Testis (tissue), 2 donors: ENCODE measurements at regions not wholly inside any gene's neighbourhood (a gene's known extent, or its start where the extent isn't known, plus 50 kb on each side); places are given as distances from the start of the nearest gene placed in this dataset.

ENCODE experiments used
- DNase-seq: peaks from one replicate; pipeline ENCODE4 v3.0.0-alpha.2; 2019
- H3K27ac ChIP-seq, 2 donors: fragments of 200-600 bp; sonication (generic); one replicate each; pipeline ENCODE4 v1.5.1; 2019
- H3K27me3 ChIP-seq: fragments of 200-600 bp; sonication (generic); one replicate; pipeline ENCODE4 v1.5.1; 2019
- H3K36me3 ChIP-seq: fragments of 200-600 bp; sonication (generic); one replicate; pipeline ENCODE4 v1.5.1; 2017; ENCODE audit warnings: low read depth; ENCODE audit errors: missing control alignments
- H3K4me1 ChIP-seq: fragments of 200-600 bp; sonication (generic); one replicate; pipeline ENCODE4 v1.5.1; 2019
- H3K4me3 ChIP-seq, 2 donors: fragments of 200-600 bp; sonication (generic); one replicate each; pipeline ENCODE4 v1.5.1; 2017 to 2019
- H3K9me3 ChIP-seq: fragments of 200-600 bp; sonication (generic); one replicate; pipeline ENCODE4 v1.5.1; 2017
- POLR2A ChIP-seq: fragments of 450-650 bp; IDR thresholded peaks from one replicate; pipeline ENCODE4 v1.6.1; 2017; ENCODE audit warnings: antibody characterized with exemption, mild to moderate bottlenecking, moderate library complexity
- WGBS, 2 donors: methylation state at CpG; one replicate each; pipeline ENCODE4 v1.1.5; 2018; 5-methylcytosine and 5-hydroxymethylcytosine counted together
- intact Hi-C: fragments of 100-400 bp; cut with DNase I; formaldehyde crosslinking; loops from one replicate; pipeline ENCODE4 v1.15.1; 2023; ENCODE audit warnings: low total_unique reads
- TF ChIP-seq, protein P1 (sequence below), 3 experiments: fragments of 450-650 bp in 2 of 3; fragments of 200-600 bp in 1 of 3; sonication (generic) in 1 of 3; IDR thresholded peaks; one replicate each; pipeline ENCODE4 v1.5.1; 2016 to 2019; ENCODE audit warnings: antibody characterized with exemption in 3 of 3, mild to moderate bottlenecking in 2 of 3, moderate library complexity in 1 of 3

DNA sequence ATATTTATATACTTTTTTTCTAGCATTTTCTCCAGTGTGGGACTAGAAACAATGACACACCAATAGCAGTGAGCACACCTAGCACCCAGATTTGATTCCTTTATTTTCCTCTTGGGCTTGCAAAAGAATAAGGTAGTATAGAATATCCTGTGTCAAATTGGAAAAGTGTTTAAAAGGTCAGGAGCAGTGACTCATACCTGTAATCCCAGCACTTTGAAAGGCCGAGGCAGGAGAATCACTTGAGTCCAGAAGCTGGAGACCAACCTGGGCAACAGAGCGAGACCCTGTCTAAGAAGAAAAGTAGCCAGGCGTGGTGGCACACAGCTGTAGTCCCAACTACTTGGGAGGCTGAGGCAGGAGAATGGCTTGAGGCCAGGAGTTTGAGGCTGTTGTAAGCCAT is 53.8 kb upstream of the SGPP1 start:
- Histone ChIP-seq H3K27ac (no peak overlapping the region), H3K4me1 (no peaks in the 10 kb centered on the region), H3K27me3 (no peaks in the 10 kb centered on the region), H3K9me3 (no peaks in the 10 kb centered on the region), H3K4me3 (no peak overlapping the region), H3K36me3 (no peaks in the 10 kb centered on the region)
- 86 to 96% methylated on average over 3 of the region's 3 CpGs for WGBS, 2 donors
- TF ChIP-seq, protein P1, sequence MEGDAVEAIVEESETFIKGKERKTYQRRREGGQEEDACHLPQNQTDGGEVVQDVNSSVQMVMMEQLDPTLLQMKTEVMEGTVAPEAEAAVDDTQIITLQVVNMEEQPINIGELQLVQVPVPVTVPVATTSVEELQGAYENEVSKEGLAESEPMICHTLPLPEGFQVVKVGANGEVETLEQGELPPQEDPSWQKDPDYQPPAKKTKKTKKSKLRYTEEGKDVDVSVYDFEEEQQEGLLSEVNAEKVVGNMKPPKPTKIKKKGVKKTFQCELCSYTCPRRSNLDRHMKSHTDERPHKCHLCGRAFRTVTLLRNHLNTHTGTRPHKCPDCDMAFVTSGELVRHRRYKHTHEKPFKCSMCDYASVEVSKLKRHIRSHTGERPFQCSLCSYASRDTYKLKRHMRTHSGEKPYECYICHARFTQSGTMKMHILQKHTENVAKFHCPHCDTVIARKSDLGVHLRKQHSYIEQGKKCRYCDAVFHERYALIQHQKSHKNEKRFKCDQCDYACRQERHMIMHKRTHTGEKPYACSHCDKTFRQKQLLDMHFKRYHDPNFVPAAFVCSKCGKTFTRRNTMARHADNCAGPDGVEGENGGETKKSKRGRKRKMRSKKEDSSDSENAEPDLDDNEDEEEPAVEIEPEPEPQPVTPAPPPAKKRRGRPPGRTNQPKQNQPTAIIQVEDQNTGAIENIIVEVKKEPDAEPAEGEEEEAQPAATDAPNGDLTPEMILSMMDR (IDR thresholded peaks at IDR 0.05), result no peak
- TF ChIP-seq POLR2A, result no peak
- DNase-seq, result no peak
- intact Hi-C loops, result no loop called here

DNA sequence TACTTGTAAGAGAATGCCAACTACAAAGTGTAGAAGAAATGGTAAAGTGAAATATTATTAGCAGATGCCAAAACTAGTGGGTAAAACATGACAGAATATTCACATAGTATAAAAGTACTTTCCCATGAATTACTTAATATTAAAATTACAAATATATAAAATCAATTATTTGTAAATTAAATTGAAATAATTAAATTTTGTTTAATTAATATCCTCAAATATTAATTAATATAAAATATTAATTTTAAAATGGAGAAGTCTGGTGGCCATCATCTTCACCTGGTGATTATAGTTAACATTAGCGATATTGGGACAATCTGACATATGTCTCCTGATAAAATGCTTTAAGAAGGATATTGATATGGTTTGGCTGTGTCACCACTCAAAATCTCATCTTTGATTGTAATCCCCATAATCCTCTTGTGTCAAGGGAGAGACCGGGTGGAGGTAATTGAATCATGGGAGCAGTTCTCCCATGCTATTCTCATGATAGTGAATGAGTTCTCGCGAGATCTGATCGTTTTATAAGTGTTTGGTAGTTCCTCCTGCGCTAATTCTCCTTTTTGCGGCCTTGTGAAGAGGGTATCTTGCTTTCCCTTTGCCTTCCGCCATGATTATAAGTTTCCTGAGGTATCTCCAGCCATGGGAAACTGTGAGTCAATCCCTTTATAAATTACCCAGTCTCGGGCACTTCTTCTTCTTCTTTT is 55.0 kb upstream of the SGPP1 start:
- 43 to 73% methylated on average over 9 of the region's 9 CpGs for WGBS, 2 donors
- intact Hi-C loops, result no loop called here
- Histone ChIP-seq H3K27ac (no peak overlapping the region), H3K27me3 (no peaks in the 10 kb centered on the region), H3K4me1 (no peaks in the 10 kb centered on the region), H3K36me3 (no peaks in the 10 kb centered on the region), H3K4me3 (peak overlapping the region in 1 of 2 donors; percentile 29), H3K9me3 (no peaks in the 10 kb centered on the region)
- TF ChIP-seq, protein P1 (IDR thresholded peaks at IDR 0.05), result no peak
- no peak for TF ChIP-seq POLR2A
- DNase-seq, result no peak

- 52 to 56% methylated on average over 17 to 23 of the region's 26 CpGs for WGBS, 2 donors
- TF ChIP-seq, protein P1 (IDR thresholded peaks at IDR 0.05), result no peak
- TF ChIP-seq POLR2A, result no peak
- no peaks in the 10 kb centered on the region for H3K36me3 ChIP-seq
- no peak overlapping the region for H3K4me3 ChIP-seq
- no peaks in the 10 kb centered on the region for H3K4me1 ChIP-seq
- no peak for DNase-seq
- H3K27me3 ChIP-seq, result no peaks in the 10 kb centered on the region
- H3K9me3 ChIP-seq, result no peaks in the 10 kb centered on the region
- no peak overlapping the region for H3K27ac ChIP-seq
- intact Hi-C loops, result no loop called here
Observed at GRCh38 chr14:63788011-63788933, 60.4 kb upstream of the SGPP1 start.

GRCh38 chr14:63793376-63793775 is 59.4 kb upstream of the SYNE2 start:
- intact Hi-C loops, result no loop called here

More at GRCh38 chr14:63793376-63793775, 59.4 kb upstream of the SYNE2 start:
- Histone ChIP-seq H3K4me1 (no peaks in the 10 kb centered on the region), H3K27me3 (no peaks in the 10 kb centered on the region), H3K4me3 (no peak overlapping the region), H3K27ac (no peak overlapping the region), H3K36me3 (no peaks in the 10 kb centered on the region), H3K9me3 (no peaks in the 10 kb centered on the region)
- no peak for TF ChIP-seq POLR2A
- TF ChIP-seq, protein P1 (IDR thresholded peaks at IDR 0.05), result no peak
- no peak for DNase-seq
- 84 to 89% methylated on average over 4 of the region's 4 CpGs for WGBS, 2 donors
